Activated CD4-positive, CD25-positive, alpha-beta regulatory T cell treated with anti-CD3 and anti-CD28 coated beads, Interleukin-2, amount 50 U/mL, for 24 hours (primary cell): ENCODE measurements at regions not wholly inside any gene's neighbourhood (a gene's known extent, or its start where the extent isn't known, plus 50 kb on each side); places are given as distances from the start of the nearest gene placed in this dataset.

Experiments used
- ATAC-seq, 2 donors: fragments of 150-1000 bp; cut with Tn5 transposase; one replicate each; pipeline ENCODE4 v1.10.0; 2021; ENCODE audit warnings: mild to moderate bottlenecking in 1 of 2, moderate library complexity in 1 of 2

DNA sequence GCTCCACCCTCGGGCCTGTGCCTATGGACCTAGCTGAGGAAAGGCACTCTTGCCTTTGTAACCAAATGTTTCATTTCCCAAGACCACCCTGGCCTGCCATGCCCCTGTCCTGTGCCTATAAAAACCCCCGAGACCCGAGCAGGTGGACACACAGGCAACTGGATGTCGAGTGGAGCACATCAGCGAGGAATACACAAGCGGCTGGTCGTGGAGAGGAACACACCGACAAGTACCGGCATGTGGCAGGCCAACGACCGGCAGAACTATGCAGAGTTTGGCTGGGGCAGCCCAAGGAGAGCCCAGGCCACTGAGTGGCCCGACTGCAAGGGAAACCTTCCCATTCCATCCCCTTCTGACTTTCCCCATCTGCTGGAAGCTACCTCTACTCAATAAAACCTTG lies 1963.8 kb upstream of the CELF4 start:
- ATAC-seq = no peak

DNA sequence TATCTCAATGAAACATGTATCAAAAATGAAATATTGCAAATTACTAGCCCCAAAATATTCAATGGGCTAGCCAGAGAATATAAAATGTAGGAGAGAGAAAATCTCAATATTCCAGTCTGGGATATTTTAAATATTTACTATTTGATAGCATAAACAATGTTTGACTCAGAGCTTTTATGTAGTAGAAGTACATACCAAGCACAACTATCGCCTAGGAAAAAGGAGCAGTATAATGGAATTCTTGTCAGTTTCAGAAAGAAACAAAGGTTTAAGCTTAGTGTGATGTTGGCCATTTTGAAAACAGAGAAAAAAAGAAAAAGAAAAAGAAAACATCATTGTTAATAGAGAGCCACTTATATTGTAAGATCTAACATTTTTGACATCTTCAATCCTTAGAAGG lies 1961.9 kb upstream of the CELF4 start:
- ATAC-seq = no peak

DNA sequence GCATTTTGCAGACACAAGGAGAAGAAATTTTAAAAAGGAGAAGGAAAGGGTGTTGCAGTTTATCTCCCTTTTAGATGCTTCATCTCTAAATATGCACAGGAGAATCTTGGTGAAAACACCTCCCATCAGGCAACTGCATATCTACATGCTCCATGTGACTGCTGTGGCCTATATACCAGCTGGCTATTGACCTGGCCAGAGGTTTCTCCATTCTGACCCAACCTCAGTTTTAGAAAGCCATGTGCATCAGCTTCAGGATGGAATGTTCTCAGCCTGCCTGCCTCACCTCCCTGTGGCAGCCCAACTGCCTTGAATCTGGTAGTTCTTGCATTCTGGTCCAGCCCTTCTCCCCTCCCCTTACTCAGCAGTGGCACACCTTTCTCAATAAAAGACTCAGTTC lies 1958.8 kb upstream of the CELF4 start:
- ATAC-seq = no peak

DNA sequence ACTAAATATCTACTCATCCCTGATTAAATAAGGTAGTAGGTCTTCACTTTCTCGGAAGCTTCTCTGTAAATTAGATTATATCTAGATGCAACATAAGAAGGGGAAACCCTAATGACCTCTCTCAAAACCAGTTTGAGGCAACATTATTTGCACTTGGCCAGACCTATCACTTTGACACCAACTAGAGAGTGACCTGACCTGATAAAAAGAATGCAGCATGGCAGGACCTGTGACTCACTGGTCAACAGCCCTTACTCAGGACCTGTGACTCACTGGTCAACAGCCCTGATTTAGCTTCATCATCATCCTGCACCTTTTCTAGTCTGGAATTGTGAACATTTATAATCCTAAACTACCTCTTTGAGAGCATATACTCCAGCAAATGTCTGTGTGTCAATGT lies 1957.7 kb upstream of the CELF4 start:
- ATAC-seq = no peak

DNA sequence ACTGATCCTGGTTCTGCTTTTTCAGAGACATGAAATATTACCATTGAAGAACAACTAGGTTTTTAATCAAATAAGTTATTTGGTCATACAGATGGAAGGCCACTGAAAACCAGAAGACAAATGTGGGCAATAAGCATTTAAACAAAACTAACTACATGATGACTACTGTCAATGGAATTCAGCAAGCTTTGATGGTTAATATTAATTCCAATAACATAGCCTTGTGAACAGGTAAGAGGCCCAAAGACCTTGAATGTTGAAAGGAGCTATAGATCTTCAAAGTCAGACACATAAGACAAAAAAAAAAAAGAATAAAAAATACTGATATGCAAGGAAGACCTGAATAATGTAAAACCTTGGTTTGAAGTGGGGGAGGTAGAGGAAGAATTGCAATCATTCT lies 1955.6 kb upstream of the CELF4 start:
- ATAC-seq = no peak

DNA sequence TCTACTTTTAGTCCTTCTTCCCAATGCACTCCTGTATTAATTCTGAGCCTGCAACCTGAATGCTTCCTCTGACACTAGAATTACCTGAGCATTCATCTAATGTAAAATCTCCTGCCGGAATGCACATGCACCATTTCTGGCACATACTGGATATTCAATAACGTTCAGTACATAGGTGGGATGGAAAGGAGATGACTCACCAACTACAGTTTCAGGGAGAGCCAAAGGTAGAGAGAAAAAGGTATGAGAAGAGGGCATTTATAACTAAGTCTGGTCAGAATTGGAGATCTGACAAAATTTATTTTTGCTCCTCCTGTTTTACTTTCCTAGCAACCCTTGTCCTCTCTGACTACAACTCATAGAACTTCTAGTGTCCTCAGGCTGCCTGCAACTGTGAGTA lies 1954.1 kb upstream of the CELF4 start:
- ATAC-seq = no peak

DNA sequence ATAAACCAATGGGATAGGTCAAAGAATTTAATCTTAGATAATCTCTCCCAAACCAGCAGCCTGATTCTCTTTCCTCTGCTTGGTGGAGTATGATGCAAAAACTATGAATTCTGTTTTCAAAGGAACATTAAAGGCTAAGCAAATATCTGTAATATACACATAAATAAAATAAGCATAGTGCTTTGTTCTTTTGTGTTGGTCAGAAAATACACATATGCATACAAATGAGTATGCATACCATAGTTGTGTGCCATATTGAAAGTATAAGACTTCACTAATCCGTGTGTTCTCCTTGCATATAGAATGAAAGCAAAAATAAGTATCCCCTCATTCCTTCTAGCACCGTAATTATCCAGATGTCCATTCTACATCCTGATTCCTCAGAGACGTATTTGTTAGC lies 1949.7 kb upstream of the CELF4 start:
- no peak for ATAC-seq

DNA sequence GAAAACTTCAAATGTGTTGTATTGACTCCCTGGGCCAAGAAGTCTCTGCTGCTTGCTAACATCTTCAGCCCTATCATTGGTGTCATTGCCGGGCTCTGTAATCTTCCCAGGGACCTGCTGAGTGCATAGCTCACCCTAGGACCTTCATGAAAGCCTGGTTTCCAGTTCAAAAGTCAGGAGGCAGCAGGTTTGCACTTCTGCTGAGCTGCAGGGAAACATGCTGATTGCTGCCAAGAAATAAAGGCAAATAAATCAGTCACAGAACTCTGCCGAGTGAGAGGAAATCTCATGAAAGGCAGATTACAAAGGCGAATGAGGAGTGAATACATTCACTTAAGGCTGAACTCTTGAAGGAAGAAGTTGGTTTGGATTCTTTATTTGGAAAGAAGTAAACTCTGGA lies 1947.6 kb upstream of the CELF4 start:
- ATAC-seq = no peak

DNA sequence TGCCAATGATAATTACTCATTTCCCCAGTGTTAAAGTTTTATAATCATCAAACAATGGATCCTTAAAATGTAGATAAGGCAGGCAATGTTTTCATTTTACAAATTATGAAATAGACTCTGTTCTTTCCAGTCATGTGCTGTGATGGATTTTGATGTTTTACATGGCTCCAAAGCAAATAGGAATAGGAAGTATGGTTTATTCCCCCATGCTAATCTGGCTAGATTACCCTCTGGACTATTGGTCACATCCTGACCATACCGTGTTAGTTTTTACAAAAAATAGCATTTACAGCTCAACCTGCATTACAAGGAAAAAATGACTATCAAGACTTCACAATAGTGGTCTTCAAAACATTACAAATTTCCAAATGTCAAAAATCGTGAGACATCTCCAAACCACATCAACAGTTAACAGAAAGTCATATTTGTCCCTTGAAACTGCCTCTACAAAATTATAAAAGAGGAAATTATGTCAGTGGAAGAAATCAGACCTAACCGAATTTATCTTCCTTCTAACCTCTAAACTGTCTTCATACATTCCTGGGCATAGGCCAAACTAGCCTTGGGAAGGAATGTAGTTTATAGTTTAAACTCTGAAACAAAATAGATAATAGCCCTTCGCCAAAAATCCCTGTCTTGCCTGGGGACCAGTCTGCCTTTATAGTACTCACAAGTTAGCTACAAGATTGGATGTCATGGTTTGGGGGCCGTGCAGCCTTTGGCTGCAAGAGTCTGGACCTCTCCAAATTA lies 1941.2 kb upstream of the CELF4 start:
- ATAC-seq = no peak

DNA sequence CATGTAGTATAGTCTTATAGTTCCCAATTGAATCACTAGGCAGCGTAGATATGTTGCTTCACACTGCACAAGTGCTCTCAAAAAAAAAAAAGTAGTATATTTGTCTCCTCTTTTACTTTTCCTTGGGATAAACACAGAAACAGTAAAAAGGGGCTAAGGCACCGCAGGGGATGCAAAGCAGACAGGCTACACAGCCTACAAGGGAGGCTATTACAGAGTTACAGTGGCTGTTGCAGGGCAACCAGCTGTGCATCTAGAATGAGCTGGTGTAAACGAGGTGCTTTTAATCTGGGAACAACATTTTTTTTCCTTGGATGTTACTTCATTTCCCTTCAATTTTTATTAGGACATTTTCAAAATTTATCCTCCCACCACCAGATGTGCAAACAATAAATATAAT lies 1934.7 kb upstream of the CELF4 start:
- ATAC-seq = no peak

DNA sequence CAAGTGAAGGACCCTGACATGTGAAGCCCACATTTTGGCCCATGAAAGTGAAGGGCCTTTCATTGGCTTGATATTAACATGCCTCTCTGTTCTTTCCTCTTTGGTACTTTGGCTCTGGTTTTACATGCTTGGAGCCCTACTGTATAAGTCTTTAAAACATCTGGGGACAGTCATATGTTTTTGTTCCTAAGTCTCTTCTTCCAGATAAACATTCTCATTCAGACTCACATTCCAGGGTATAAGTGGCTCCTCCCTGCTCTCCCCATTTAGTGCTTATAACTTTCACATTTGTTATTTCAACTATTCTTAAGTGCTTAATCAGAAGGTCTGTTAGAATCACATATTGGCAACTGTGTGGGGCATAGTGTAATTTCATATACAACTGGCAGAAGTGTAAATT lies 1932.2 kb upstream of the CELF4 start:
- ATAC-seq = no peak

DNA sequence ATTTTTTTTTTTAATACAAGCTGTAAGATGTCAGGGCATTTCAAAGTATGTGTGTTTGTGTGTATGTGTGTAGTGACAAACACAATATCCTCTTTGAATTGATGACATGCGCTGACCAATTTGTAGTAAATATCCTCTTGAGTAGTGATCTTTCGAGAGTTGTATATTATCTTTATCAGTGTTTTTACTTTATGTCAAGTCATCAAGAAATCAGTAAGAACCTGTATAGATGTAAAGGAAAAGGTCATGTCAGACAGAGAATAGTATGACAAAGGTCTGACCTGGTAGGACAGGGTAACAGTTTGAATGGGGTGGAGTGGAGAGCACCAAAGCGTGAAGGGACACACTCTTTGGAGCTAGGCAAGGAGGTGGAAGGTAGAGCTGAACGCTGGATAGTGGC lies 1931.4 kb upstream of the CELF4 start:
- ATAC-seq = no peak

DNA sequence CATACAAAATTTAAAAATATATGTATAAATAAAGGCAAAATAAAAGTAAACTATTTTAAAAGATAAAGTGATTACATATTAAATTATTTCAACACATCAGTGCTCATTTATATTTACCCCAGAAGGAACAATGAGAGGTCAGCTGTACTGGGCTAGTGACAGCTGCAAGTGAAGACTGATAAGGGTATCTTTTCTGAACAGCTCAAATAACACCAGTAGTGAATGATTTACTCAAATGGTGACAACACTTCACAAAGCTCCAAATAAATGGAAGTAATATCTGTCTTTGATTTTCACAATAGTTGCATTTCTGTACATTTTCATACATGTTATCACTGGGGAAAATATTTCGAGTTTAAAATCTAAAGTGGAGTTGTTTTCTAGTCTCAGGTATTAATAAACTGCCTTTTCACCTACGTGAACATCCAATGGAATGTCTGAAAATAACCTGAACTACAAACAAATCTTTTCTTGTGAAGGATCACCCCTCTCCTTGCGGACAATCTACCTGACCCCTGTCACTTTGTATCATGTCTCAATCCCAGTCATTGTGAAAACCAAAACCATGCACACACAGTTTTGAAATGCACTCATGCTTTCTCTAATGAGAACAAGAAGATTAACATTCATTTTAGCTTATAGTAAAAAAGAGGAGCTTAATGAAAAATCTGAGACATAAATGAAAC lies 1928.8 kb upstream of the CELF4 start:
- no peak for ATAC-seq

DNA sequence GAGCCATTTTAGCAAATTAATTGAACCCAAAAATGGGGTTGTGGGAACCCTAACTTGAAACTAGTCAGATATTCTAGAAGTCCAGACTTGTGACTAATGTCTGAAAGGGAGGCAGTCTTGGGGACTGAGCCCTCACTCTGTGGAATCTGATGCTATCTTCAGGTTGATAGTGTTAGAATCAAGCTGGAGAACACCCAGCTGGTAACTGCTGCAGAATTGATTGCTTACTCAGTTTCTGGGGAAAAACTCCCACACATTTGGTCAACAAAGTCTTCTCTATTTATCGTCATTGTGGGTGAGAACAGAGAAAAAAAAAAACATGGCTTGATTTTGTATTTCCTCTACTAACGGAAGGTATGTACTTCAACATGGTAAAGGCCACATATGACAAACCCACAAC lies 1925.8 kb upstream of the CELF4 start:
- ATAC-seq = no peak

DNA sequence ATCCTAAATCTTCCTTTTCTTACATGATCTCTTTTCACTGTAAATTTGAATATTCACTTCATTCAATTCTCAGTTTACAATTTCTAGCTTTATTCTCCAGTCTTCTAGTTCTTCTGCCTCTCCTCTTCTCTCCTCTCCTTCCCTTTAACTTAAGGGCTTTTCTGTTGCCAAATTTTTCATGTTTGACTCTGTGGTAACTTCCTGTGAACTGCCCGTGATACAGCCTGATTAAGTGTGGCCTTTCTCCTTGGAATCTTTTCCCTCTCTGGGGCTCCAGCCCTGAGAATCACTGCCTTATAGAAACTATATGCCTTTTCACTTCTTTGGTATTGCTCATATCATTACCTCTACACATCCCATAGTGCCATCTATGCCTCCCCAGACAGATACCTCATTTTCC lies 1923.8 kb upstream of the CELF4 start:
- no peak for ATAC-seq

DNA sequence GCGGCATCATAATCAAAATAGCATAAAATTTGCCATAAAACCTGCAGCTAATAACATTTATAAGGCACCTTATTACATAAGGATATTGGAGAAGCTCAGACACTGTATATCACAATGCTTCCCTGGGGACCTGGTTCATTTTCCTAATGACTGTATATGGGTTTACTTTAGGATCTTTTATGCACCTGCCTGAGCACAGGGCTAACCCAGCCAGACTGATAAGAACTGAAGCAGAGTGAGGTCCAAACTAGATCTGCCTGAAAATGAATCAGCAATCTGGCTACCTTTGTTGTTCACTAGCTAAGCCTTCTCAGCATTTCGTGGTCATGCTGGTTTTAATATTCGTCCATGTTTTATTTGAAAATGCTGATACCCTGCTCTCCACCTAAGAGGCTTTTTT lies 1922.3 kb upstream of the CELF4 start:
- no peak for ATAC-seq

DNA sequence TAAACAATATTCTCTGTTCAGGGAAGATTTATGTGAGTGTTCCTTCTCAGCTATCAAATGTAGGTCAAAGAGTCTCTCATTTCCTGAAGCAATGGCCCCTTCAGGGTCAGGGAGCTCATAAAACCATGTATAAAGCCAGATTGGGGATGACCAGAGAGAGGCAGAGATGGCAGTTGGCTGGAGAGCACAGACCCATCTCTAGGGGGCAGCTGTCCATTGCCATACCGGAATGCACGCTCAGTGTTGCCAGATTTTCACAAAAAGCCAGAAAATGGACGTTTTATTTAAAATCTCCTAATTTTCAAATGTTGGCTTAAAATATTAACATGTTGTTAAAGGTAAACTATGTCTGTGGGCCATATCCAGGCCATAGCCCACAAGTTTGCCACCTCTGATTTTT lies 1920.7 kb upstream of the CELF4 start:
- ATAC-seq = no peak

DNA sequence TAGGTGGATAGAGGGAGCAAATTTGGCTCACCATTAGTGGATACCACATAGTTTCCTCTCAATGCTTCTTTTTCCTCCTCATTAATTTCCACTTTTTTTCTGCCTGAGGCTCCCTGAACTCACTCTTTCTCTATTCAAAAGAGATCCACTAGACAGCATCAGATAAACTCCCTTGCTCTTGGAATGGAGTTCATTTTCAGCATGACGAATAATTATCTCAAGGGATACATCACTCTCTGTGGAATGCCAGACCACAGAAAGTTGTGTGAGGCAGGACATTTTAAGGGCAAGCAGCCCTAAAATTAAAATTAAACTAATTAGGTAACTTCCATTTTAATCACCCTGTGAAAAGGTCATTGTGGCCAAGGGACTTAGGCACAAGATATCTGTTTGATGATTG lies 1920.1 kb upstream of the CELF4 start:
- no peak for ATAC-seq

DNA sequence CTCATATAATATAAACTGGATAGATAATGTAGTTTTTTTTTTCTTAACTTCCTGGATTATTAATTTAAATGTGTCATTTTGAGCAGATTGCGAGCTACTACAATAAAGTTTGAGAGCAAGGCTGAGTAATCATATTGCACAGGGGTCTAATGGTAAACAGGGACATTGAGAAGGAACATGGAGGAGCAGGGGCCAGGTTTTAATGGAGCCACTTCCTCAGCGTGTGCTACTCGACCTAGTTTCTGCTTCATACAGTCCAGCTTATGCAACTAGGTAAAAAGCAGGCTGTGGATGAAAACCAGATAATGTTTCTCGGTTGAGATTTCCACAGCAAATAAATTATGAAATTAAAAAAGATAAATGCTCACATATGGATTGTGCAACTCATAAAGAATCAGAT lies 1915.7 kb upstream of the CELF4 start:
- no peak for ATAC-seq

DNA sequence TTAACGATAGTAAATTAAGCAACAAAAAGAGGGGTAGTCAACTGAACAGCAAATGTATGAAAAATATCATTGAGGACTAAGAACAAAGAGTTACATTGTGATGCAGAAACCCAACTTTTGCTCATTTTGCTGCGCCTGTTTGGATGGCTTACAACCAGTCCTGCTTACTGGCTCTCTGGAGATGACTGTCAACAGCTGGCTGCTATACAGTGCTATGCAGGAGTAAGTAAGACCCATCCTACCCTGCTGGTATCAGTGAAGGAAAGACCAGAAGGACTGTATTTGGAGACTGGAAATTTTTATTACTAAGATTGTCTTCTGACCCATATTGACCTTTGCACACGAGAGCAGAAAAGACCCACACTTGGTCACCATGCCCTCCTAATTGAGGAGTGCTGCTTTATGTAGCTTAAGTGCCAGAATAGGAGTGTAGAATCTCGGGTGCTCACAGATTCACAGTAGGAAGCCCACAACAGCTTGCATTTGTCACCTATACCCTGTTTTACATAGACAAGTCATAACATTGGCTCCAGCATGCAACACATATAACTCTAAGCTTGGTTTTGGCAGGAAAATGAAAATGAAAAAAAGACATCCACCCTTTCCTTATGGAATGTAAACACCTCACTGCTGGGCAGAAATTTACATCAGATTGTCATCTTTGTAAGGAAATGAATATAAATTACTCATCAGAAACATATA lies 1915.0 kb upstream of the CELF4 start:
- no peak for ATAC-seq

DNA sequence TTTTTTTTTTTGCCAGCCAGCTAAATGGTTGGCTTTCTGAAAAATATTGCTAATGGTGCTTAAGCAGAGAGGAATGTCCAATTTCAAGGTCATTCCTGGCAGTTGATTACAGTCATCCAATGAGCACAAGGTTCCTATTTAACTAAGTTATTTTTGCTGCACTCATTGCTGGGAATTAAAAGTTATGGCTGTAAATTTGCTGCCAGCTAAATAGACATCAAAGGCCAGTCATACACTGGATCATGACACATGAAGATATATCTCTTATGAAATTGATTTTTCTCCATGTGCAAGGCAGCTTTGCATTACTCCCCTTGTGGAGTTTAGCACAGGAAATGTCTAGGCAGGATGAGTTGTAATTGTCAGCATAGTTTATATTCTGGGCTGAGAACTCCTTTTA lies 1898.4 kb upstream of the CELF4 start:
- ATAC-seq = no peak

DNA sequence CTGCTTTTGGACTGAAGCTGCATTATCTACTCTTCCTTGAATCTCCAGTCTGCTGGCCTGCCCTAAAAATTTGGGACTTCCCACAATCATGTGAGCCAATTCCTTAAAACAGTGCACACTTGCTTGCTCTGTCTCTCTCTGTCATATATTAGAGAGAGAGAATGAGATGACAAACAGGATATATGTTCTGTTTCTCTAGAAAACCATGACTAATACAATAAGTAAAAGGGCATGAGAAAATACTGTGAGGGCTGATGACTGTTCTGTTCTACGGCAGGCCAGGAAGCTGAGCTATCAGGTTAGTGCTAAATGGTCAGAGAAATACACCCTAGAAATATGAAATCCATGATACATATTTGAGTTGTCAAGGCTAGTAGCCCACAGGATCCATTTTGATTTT lies 1896.8 kb upstream of the CELF4 start:
- ATAC-seq = no peak

DNA sequence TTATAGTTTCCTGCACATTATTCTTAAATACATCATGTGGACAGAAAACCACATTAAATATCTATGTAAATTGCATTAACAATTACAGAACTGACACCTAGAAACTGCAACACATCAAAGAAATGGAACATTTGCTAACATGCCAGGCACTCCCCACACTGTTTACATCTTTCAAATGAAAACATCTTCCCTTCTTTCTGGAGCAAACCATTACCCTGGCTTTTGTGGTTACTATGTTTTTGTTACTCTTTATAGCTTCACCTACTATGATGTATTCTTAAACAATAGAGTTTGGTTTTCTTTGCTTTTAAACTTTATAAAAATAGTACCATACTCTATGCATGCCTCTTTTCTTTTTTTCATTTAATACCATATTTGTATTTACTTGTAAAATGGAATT lies 1894.5 kb upstream of the CELF4 start:
- ATAC-seq = no peak

DNA sequence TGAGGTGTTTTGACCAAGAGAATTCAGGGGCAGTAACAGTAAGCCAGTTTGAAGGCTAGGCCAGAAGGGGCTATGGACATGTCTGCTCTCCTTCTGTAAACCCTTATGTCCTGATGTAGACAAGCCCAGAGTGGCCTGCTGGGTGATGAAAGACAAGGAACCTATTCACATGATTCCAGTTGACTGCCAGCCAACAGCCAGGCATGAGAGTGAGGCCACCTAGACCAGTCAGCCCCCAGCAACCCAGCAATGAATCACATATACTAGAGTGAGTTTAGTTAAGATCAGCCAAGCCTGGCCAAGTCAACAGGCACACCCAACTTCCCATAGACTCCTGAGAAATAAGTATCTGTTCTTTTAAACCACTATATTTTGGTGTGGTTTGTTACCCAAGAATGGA lies 1889.7 kb upstream of the CELF4 start:
- no peak for ATAC-seq
